Activated naive CD8-positive, alpha-beta T cell treated with anti-CD3 and anti-CD28 coated beads, Interleukin-2, amount 10 ng/mL, durations not matched to agents 7 days and 5 days (primary cell): ENCODE measurements at regions not wholly inside any gene's neighbourhood (a gene's known extent, or its start where the extent isn't known, plus 50 kb on each side); places are given as distances from the start of the nearest gene placed in this dataset.

ENCODE experiments used
- ATAC-seq: fragments of 150-1000 bp; cut with Tn5 transposase; one replicate; pipeline ENCODE4 v1.10.0; 2021; ENCODE audit warnings: low read depth, moderate library complexity
- POLR2A ChIA-PET: fragments of 350-600 bp; sonication (Branson Sonifier 250); formaldehyde crosslinking; loops from one replicate; lab custom pipeline; 2021; ENCODE audit warnings: antibody characterized with exemption; lab: Charles Lee
- DNase-seq: peaks from one replicate; pipeline ENCODE4 v3.0.0; 2021
- H3K27ac Mint-ChIP-seq: one replicate; pipeline ENCODE4 v1.8.0; 2022; ENCODE audit warnings: mild to moderate bottlenecking, mixed read lengths
- H3K27me3 Mint-ChIP-seq: one replicate; pipeline ENCODE4 v1.8.0; 2022; ENCODE audit warnings: mild to moderate bottlenecking, moderate library complexity, mixed read lengths
- H3K36me3 Mint-ChIP-seq: one replicate; pipeline ENCODE4 v1.8.0; 2021; ENCODE audit warnings: mild to moderate bottlenecking, mixed read lengths
- H3K4me1 Mint-ChIP-seq: one replicate; pipeline ENCODE4 v1.8.0; 2021; ENCODE audit warnings: mixed read lengths
- H3K4me3 Mint-ChIP-seq: one replicate; pipeline ENCODE4 v1.8.0; 2022; ENCODE audit warnings: mild to moderate bottlenecking, moderate library complexity, mixed read lengths
- H3K9me3 Mint-ChIP-seq: one replicate; pipeline ENCODE4 v1.8.0; 2021; ENCODE audit warnings: mixed read lengths

DNA sequence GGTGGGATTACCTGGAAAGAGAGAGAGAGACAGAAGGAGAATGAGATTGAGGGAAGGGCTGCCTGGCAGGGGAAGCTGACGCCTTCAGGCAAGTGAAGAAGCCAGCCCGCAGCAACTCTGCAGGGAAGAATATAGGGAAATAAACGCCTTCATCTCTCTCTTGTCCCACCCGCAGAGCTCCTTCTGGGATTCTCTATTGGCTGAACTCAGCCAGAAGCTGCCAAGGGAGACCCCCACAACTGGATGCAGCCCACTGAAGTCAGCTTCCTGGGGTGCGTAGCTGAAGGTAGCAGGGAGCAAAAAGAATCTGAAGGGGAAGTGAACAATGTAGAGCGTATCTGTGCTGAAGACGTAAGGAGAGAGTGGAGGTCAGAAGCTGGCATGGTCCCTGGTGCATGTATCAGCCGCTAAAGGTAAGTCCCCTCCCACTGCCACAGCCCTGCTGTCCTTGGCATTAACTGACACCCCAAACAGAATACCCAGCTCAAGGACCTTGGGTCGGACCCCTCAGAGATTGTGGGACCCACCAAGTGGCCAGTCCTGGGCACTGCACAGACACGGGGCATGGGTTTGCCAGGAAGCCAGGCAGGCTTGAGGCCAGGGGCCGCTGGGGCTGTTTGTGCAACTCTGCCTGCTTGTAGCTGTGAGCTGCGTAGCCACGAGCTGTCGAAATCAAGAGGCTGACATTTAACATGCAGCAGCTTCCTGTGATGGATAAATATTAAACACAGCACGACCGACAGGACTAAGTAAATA is 469.9 kb downstream of the MN1 start:
- ATAC-seq: no peak
- Mint-ChIP-seq H3K36me3 (no peaks in the 10 kb centered on the region), H3K27ac (no peak overlapping the region), H3K4me3 (no peak overlapping the region), H3K27me3 (peaks cover 13% of the 10 kb centered on the region), H3K4me1 (peaks cover 2% of the 10 kb centered on the region), H3K9me3 (no peaks in the 10 kb centered on the region)
- DNase-seq: no peak
- POLR2A ChIA-PET: no interaction called here

DNA sequence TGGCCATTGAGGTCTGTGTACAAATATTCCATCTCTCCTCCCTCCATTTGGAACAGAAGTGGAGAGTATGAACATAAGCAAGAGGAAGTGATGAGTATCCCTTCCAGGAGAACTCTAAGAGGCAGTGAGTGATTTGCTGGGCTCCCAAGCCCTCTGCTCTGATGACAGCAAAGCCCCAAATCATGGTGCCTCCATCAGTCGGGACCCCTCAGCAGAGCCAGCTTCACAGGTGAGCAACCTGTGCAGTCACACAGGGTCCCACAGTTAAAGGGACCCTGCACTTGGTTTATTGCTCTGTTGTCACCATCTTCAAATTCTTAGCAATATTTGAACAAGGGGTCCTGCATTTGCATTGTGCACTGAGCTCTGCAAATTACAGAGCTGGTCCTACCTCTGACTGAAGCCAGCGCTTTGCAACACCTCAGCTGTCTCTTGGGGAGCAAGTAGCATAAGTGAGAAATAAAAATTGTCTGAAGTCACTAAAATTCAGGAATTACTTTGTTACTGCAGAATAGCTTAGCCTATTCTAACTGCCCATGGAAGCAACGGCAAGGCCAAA is 466.4 kb downstream of the MN1 start:
- no peak for ATAC-seq
- DNase-seq: no peak
- Mint-ChIP-seq H3K9me3 (no peaks in the 10 kb centered on the region), H3K27ac (no peak overlapping the region), H3K27me3 (peaks cover 11% of the 10 kb centered on the region), H3K4me1 (no peaks in the 10 kb centered on the region), H3K36me3 (no peaks in the 10 kb centered on the region), H3K4me3 (no peak overlapping the region)
- POLR2A ChIA-PET: no interaction called here

DNA sequence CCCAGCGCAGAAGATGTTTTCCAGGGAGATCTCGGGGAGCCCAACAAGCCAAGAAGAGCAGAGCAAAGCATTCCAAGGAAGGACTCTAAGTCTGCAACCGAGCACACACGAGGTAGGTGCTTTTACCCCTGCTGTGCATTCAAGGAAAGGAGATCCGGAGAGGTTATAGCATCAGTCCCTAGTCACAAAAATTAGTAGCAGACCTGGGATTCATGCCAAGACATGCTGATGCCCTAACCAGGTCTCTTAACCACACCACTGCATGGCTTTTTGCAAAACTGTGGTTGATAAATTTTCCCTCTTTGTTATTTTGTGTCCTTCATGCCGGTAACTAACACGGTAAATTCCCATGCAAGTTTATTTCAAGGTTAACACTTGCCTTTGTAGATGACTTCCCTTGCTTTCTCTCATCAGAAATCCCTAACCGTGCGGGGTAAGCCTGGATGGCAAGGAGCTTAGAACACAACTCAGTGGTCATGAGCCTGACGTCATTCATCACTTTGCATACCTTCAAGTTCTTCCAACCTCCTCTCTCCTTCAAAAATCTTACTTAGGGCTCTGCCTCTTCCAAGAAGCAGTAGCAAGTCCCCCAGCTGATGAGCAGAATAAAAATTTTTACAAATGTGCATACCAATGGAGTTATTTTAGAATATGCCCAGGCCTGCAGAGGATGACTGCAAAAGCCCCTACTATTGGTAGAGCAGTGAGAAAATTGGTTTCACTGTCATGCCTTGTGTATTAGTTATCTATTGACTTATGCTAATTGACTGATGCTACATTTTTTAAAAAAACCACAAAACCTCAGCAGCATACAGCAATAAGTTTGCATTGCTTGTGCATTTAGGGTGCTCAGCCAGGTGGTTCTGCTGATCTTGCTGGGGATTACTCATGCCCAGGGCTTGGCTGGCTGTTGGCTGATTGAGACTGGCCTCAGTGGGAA is 465.1 kb downstream of the MN1 start:
- POLR2A ChIA-PET: no interaction called here
- Mint-ChIP-seq H3K4me1 (no peaks in the 10 kb centered on the region), H3K36me3 (no peaks in the 10 kb centered on the region), H3K9me3 (no peaks in the 10 kb centered on the region), H3K27ac (no peak overlapping the region), H3K27me3 (peaks cover 15% of the 10 kb centered on the region), H3K4me3 (no peak overlapping the region)
- ATAC-seq (no peak), DNase-seq (no peak)

DNA sequence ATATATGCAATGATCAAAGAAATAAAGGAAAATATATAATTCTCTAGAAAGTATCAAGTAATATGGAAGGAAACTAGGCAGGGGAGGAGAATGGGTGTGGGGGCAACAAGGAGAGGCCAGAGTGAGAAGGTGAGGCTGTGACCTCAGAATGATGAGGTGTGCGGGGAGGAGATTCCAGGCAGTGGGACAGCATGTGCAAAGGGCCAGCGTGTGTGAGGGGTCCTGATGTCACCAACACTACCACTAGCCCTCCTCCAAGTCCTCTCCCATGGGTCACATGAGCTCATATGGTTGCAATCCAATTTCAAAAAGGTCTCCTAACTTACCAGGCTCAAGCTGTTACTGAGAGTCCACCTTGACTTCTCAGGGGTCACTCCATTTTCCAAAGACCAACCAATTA is 463.9 kb downstream of the MN1 start:
- H3K4me3 Mint-ChIP-seq: no peak overlapping the region
- H3K27ac Mint-ChIP-seq: no peak overlapping the region
- peaks cover 11% of the 10 kb centered on the region for H3K27me3 Mint-ChIP-seq
- POLR2A ChIA-PET: no interaction called here
- no peaks in the 10 kb centered on the region for H3K4me1 Mint-ChIP-seq
- no peaks in the 10 kb centered on the region for H3K9me3 Mint-ChIP-seq
- ATAC-seq: no peak
- no peak for DNase-seq
- H3K36me3 Mint-ChIP-seq: no peaks in the 10 kb centered on the region

- Mint-ChIP-seq H3K36me3 (no peaks in the 10 kb centered on the region), H3K4me3 (no peak overlapping the region), H3K27me3 (peaks cover 10% of the 10 kb centered on the region), H3K4me1 (no peaks in the 10 kb centered on the region), H3K9me3 (no peaks in the 10 kb centered on the region), H3K27ac (no peak overlapping the region)
- POLR2A ChIA-PET: no interaction called here
- no peak for DNase-seq
- ATAC-seq: no peak
Measured at GRCh38 chr22:27340047-27340446, 461.5 kb downstream of the MN1 start.

DNA sequence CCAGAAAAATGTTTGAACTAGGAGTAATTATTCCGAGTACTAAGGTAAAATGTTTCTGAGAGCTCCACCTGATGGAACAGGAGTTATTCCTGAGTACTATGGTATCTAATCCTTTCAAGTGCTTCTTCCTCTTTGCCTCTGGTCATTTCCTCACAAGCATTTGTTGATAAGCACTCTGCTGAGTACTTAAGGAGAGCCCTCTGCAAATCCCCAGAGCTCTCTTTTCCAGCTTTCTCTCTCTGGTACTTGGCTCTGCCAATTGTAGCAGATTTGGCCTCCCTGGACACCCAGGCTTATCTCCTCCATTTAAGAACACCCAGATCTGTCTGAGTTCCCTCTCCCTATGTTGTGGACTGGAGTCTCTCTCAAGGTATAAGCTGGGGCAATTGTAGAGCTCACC is 457.0 kb downstream of the MN1 start:
- Mint-ChIP-seq H3K9me3 (peaks cover 1% of the 10 kb centered on the region), H3K27me3 (peaks cover 10% of the 10 kb centered on the region), H3K36me3 (no peaks in the 10 kb centered on the region), H3K4me3 (no peak overlapping the region), H3K4me1 (no peaks in the 10 kb centered on the region), H3K27ac (no peak overlapping the region)
- DNase-seq (no peak), ATAC-seq (no peak)
- POLR2A ChIA-PET: no interaction called here

DNA sequence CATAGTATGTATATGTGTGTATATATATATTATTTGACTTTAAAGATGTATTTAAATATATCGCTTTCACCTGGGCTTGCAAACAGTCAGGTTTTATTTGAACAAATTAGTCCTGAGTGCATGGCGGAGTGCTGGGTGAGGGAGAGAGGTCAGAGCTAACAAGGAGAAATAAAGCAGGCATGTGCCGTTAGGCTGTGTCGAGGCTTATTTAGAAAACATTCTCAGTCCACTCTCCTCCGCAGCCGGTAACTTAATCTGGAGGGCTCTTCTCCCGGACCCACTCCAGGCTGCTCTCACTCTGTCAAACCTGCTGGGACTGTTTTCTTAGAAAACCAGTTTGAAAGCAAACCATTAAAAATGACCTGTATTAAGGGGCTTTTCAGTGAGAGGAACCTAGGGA is 455.9 kb downstream of the MN1 start:
- no peak overlapping the region for H3K27ac Mint-ChIP-seq
- no peak for ATAC-seq
- POLR2A ChIA-PET: no interaction called here
- H3K27me3 Mint-ChIP-seq: peaks cover 9% of the 10 kb centered on the region
- no peak overlapping the region for H3K4me3 Mint-ChIP-seq
- peaks cover 4% of the 10 kb centered on the region for H3K9me3 Mint-ChIP-seq
- H3K36me3 Mint-ChIP-seq: no peaks in the 10 kb centered on the region
- no peak for DNase-seq
- H3K4me1 Mint-ChIP-seq: no peaks in the 10 kb centered on the region

GRCh38 chr22:27347951-27348350 is 453.6 kb downstream of the MN1 start:
- H3K36me3 Mint-ChIP-seq: no peaks in the 10 kb centered on the region
- H3K27me3 Mint-ChIP-seq: peaks cover 6% of the 10 kb centered on the region
- peaks cover 6% of the 10 kb centered on the region for H3K9me3 Mint-ChIP-seq
- ATAC-seq (no peak), DNase-seq (no peak)
- POLR2A ChIA-PET: no interaction called here
- no peaks in the 10 kb centered on the region for H3K4me1 Mint-ChIP-seq
- no peak overlapping the region for H3K27ac Mint-ChIP-seq
- H3K4me3 Mint-ChIP-seq: no peak overlapping the region

DNA sequence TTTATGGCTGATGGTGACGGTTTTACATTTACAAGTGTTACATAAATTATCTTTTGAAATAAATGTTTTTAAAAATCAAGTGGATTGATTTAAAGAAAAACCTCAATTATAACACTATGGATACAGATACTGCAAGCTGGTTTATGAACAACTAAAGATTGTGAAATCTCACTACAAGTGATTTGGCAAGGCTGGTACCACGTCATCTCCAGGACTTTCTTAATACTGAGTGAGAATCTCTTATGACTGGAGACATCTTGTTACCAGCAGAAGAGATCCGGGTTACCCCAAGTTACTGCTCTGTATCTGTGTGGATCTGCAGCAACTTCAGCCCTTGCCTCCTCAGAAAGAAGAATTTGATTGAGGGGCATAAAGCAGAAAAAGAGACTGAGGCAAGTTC is 452.9 kb downstream of the MN1 start:
- no peak for DNase-seq
- Mint-ChIP-seq H3K4me3 (no peak overlapping the region), H3K27me3 (peaks cover 4% of the 10 kb centered on the region), H3K36me3 (no peaks in the 10 kb centered on the region), H3K4me1 (no peaks in the 10 kb centered on the region), H3K27ac (no peak overlapping the region), H3K9me3 (peaks cover 6% of the 10 kb centered on the region)
- no peak for ATAC-seq
- POLR2A ChIA-PET: no interaction called here

DNA sequence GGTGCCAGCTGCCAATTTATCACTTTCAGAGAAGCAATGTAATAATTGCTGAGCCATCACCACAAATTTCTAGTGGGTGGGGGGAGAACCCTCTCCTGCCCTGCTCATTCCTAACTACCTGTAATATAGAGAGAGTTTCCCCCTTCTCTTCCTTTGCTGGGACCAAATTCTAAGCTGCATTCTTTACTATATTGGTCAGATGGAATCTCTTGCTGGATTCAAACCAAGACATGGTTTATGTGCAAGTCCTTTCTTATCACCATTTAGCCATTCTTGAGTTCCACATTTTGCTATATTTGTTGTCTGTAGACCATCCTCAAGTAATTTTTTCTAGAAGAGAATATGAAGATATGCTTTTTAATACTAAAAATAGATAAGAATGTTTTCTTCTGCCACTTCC is 452.1 kb downstream of the MN1 start:
- Mint-ChIP-seq H3K4me1 (no peaks in the 10 kb centered on the region), H3K27ac (no peak overlapping the region), H3K36me3 (no peaks in the 10 kb centered on the region), H3K27me3 (peaks cover 4% of the 10 kb centered on the region), H3K9me3 (peaks cover 11% of the 10 kb centered on the region), H3K4me3 (no peak overlapping the region)
- POLR2A ChIA-PET: no interaction called here
- ATAC-seq: no peak
- no peak for DNase-seq

GRCh38 chr22:27350306-27350705 is 451.2 kb downstream of the MN1 start:
- H3K4me1 Mint-ChIP-seq: no peaks in the 10 kb centered on the region
- H3K27me3 Mint-ChIP-seq: peaks cover 4% of the 10 kb centered on the region
- H3K4me3 Mint-ChIP-seq: no peak overlapping the region
- no peaks in the 10 kb centered on the region for H3K36me3 Mint-ChIP-seq
- no peak for ATAC-seq
- H3K9me3 Mint-ChIP-seq: peaks cover 11% of the 10 kb centered on the region
- DNase-seq: no peak
- no peak overlapping the region for H3K27ac Mint-ChIP-seq
- POLR2A ChIA-PET: no interaction called here

- no peak overlapping the region for H3K27ac Mint-ChIP-seq
- no peak for DNase-seq
- H3K9me3 Mint-ChIP-seq: peaks cover 11% of the 10 kb centered on the region
- POLR2A ChIA-PET: no interaction called here
- H3K36me3 Mint-ChIP-seq: no peaks in the 10 kb centered on the region
- peaks cover 4% of the 10 kb centered on the region for H3K27me3 Mint-ChIP-seq
- no peak for ATAC-seq
- H3K4me3 Mint-ChIP-seq: no peak overlapping the region
- H3K4me1 Mint-ChIP-seq: no peaks in the 10 kb centered on the region
Measured at GRCh38 chr22:27352426-27352825, 449.1 kb downstream of the MN1 start.

GRCh38 chr22:27358096-27358870 is 443.3 kb downstream of the MN1 start:
- POLR2A ChIA-PET: no interaction called here
- ATAC-seq (no peak), DNase-seq (no peak)
- peaks cover 5% of the 10 kb centered on the region for H3K27me3 Mint-ChIP-seq
- no peak overlapping the region for H3K27ac Mint-ChIP-seq
- no peaks in the 10 kb centered on the region for H3K36me3 Mint-ChIP-seq
- H3K4me3 Mint-ChIP-seq: no peak overlapping the region
- H3K9me3 Mint-ChIP-seq: peaks cover 5% of the 10 kb centered on the region
- no peaks in the 10 kb centered on the region for H3K4me1 Mint-ChIP-seq
